Esophagus mucosa (tissue), 1 donor: ENCODE measurements at regions not wholly inside any gene's neighbourhood (a gene's known extent, or its start where the extent isn't known, plus 50 kb on each side); places are given as distances from the start of the nearest gene placed in this dataset.
A peak's percentile ranks its signal among the peaks of the same experiment; 100 is the strongest.

Experiments used
- ATAC-seq: fragments of 200-7000 bp; cut with Tn5 transposase; one replicate; pipeline ENCODE4 v1.9.1; 2020
- donor health status: DM: yes; HTN: yes; CAD: no.

GRCh38 chr6:56766139-56766805 lies 123.6 kb upstream of the DST start:
- no peak for ATAC-seq

- no peak for ATAC-seq
These were observed 122.8 kb upstream of the DST start for GRCh38 chr6:56765494-56765893.

DNA sequence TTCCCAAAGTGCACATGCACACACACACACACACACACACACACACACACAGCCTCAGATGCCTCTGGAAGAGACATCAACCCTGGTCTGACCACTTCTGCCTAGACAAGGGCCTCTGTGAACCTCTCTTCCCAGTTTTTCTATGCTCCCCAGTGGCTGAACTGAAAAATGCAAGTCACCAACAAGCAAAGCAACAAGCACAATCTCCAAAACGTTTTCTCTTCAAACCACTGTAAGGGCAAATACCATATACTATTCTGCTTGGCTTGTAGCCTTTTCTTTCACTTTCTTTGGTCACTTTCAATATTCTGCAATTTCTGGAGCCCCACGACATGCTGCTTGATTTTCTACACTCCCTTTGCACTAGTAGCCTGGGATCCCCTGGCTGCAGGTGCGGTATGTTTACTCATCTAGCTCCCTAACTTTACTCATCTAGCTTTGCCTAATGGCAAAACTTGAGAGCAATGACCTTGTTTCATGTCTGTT lies 121.4 kb upstream of the DST start:
- peak; percentile 62 for ATAC-seq

DNA sequence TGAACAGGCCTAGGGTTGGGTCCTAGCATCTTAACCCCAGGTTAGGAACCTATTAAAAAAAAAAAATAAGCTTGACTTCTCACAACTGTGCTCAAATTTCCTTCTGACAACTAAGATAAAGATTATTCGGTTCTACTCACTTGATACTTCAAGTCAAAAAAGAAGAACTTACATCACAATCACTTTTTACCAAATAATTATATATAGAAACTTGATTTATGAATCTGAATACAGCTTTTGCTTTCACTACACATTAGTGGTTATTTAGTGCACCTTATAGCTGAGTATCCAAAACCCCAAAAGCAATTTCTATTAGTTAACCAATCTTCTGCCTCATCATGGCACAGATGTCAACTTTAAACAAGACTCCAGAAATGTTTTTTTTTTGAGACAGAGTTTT lies 119.0 kb upstream of the DST start:
- no peak for ATAC-seq

- ATAC-seq = no peak
These were observed 118.2 kb upstream of the DST start for GRCh38 chr6:56760842-56761241.

DNA sequence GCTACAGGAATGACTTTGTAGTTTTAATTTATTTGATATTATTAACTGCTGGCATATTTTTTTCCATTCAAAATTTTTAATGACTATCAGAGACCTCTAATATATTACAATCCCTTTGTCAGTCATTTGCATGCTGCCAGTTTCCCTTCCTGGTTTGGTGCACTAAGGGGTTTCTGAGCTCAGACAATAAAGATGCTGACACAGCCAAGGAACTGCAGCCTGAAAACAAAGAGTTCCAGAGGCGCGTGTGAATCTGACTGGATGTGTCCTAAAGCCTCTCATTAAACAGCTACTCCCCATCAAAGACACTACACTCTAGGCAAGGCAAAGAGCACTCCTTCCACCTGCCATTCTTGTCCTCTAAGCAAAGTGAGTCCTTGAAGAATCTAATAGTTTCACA lies 116.8 kb upstream of the DST start:
- no peak for ATAC-seq

GRCh38 chr6:56758553-56758952 lies 115.9 kb upstream of the DST start:
- ATAC-seq = no peak

- no peak for ATAC-seq
These were observed 115.4 kb upstream of the DST start for GRCh38 chr6:56758120-56758519.

DNA sequence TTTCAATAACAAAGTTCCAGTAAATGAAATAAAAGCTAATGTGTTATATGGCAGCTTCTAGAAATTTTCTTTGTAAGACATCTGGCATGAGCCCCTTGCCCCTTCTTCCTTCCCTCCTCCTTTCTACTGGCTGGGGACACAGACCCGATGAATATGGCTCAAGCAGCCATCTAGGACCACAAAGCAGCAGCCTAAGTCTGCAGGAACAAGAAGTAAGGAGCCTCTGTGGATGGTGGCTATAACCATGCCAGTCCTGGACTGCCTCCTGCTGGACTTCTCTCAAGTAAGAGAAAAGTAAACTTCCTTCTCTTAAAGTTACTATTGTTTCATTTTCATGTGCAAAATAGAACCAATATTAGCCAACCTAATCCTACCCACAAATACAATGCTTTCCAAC lies 114.9 kb upstream of the DST start:
- peak; percentile 57 for ATAC-seq

DNA sequence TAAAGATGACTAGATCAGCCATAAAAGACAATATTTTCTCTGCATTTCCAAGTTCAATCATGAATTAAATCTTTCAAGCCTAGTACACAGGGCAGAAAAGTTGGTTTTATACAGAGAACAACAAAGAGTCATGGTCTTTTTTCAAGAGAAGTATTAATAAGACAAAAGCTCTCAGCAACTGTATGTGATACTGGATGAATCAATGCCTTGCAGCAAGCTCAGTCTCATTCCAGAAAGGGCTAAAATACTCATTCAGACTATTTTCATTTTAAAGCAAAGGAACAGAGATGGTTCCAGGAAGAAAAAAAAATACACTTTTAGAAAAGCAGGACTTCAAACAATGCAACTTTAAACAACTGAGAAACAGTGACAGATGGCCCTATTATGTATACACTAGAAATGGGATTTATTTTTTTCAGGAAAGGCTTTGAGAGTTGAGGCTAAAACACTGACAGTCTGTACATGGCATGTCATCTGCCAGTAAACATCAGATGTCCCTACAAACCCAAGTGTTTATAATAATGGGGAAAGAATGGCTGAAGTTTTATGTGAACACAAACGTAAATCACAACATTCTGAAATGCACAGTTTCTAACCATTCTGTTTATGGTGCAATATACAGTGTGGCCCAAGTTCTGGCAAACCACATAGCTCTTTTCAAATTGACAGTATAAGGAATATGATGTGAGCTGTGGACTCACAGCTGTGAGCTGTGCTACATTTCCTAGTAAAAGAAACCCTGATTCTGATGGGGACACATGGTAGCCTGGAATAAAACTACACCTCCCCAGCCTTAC lies 114.3 kb upstream of the DST start:
- no peak for ATAC-seq

DNA sequence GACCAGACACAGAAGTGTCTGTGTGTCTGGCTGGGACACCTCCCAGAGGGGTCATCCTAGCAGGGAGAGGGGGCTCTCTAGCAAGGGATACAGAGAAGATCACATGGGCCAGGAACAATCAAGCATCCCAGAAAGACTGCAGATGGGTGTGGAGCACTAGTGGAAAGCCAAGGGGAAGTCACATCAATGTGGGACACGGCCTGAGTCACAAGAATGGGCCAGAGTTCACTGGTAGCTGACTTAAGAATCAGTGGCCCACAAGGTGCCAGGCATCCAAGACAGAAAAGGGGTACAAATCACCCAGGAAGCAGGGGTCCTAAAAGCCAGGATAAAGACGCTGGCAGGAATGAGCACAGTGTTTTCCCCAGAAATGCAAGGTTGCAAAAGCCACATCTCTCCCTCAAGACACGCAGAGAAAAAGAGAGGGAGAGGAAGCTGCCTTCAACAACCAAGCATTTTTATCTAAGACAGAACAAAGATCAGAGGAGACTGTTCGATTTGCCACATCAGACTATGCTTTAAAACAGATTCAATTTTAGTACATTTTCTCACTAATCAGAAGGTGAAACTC lies 113.6 kb upstream of the DST start:
- ATAC-seq = no peak

- no peak for ATAC-seq
These were observed 112.4 kb upstream of the DST start for GRCh38 chr6:56755040-56755439.

DNA sequence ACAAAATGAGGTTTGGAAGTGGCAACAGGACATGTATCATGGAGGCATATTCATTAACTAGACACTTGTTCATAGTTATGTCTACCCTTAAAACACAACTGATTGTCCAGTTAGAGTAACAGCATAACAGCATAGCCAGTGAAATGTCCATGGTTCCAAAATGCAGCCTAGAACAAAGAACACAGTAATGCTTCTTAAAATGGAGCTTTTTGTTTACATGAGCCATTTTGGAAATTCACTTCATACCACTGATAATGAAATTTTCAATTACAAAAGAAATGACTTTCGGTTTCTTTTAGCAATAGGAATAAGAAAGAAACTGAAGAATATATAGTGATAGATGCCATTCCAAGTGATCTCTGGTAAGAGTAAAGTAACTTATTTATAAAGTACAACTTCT lies 111.1 kb upstream of the DST start:
- ATAC-seq = no peak

DNA sequence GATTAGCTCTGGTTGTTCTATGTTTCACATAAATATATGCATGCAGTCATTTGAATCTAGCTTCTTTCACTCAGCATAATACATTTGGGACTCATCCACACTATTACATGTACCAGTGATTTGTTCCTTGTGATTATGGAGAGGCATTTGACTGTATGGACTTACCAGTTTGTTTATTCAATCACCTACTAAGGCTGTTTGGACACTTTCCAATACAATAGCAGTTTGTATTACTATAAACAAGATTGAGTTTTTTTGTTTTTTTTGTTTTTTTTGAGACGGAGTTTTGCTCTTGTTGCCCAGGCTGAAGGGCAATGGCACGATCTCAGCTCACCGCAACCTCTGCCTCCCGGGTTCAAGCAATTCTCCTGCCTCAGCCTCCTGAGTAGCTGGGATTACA lies 109.8 kb upstream of the DST start:
- ATAC-seq = no peak

DNA sequence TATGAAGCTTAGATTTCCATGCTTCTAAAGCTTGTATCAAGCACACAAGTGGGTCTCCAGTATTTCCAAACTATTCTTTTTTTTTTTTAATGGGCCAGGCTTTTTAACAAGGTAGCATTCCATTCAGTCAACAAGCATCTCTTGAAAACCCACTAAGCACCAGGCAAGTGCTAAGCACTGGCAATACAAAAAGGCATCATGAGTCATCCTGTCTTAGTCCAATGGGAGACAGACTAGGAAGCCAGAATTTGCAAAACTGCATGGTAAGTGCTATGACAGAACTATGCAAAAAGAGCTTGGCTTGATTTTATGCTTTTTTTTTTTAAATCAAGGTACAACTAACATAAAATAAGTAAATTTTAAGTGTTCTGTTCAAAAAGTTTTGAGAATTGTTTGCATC lies 109.3 kb upstream of the DST start:
- ATAC-seq = peak; percentile 36

DNA sequence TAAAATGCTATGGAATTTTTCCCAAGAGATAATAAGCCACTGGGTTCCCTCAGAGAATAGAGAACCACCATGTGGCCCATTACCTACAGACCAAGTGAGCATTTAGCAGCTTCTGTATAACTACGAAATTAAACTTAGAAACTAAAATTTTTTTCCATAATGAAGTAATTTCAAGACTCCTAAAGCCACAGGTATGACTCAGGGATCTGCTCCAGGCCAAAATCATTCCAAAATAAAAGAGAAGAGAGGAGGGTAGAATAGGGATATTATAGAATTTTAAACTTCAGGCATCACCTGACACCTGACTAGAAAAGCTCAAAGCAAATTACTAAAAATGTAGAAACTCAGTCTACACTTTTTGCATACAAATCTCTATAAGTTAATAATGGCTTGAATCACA lies 108.9 kb upstream of the DST start:
- no peak for ATAC-seq

DNA sequence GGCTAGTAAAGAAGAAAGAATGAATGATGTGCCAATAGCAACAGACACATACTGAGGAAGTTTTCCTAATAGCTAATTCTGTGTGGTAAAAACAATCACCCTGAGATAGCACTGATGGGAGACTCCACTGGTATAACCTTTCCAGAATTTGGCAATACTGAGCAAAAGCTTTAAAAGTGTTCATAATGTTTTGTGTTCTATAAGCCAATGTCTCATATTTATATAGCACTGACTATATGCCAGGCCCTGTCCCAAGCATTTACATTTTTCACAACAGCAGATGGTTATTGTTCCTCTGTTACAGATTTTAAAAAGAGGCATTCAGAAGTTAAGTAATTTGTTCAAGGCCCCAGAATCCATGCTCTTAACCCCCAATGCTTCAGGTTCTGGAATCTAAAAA lies 108.0 kb upstream of the DST start:
- no peak for ATAC-seq

DNA sequence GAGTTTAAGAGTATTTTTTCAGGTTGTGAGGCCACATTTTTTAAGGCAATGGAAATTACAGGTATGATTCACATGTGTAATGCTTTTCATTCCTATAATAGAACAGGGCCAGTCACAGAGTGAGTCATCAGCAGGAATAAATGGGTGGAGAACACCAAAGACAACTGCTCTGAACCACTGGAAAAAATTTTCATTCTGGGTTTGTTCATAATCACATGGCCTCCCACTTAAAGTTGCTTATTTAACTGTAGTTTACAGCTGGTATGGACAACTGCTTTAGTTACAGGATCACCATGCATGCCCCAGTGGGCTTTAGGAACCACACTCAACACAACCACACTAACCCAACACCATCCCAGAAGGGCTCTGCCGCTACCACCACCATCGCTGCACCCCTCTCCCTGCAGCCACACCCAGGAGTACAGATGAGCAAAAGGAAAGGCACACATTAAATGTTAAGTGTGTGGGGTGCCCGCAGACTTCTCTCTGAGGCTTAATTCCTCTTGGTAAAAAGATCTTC lies 107.0 kb upstream of the DST start:
- ATAC-seq = peak; percentile 94

- no peak for ATAC-seq
These were observed 104.2 kb upstream of the DST start for GRCh38 chr6:56746767-56747504.

- no peak for ATAC-seq
These were observed 103.3 kb upstream of the DST start for GRCh38 chr6:56745971-56746370.

- ATAC-seq = no peak
These were observed 102.4 kb upstream of the DST start for GRCh38 chr6:56745081-56745480.

- no peak for ATAC-seq
These were observed 101.8 kb upstream of the DST start for GRCh38 chr6:56744528-56744927.
